Type B pancreatic cell (in vitro differentiated cells): ENCODE measurements at regions not wholly inside any gene's neighbourhood (a gene's known extent, or its start where the extent isn't known, plus 50 kb on each side); places are given as distances from the start of the nearest gene placed in this dataset.

Experiments used
- DNase-seq: peaks from one replicate; pipeline ENCODE4 v3.0.0; 2021; ENCODE audit warnings: mixed read lengths; ENCODE audit not compliant: unreplicated experiment; ENCODE audit errors: extremely low spot score
- H3K27ac Mint-ChIP-seq: 2 replicates; pipeline ENCODE4 v1.8.0; 2021; ENCODE audit warnings: mild to moderate bottlenecking, mixed read lengths
- H3K27me3 Mint-ChIP-seq: 2 replicates; pipeline ENCODE4 v1.8.0; 2021; ENCODE audit warnings: mixed read lengths
- H3K36me3 Mint-ChIP-seq: 2 replicates; pipeline ENCODE4 v1.8.0; 2021; ENCODE audit warnings: mixed read lengths
- H3K4me1 Mint-ChIP-seq: one replicate; pipeline ENCODE4 v1.8.0; 2021; ENCODE audit warnings: mixed read lengths; ENCODE audit not compliant: unreplicated experiment
- H3K4me3 Mint-ChIP-seq: 2 replicates; pipeline ENCODE4 v1.8.0; 2021; ENCODE audit warnings: mild to moderate bottlenecking, mixed read lengths
- H3K9me3 Mint-ChIP-seq: 2 replicates; pipeline ENCODE4 v1.8.0; 2021; ENCODE audit warnings: mixed read lengths
- CTCF ChIP-seq: fragments of 200-600 bp; sonication (generic); conservative IDR thresholded peaks from 2 replicates; pipeline ENCODE4 v1.5.0; 2021; ENCODE audit warnings: antibody characterized with exemption, mild to moderate bottlenecking

DNA sequence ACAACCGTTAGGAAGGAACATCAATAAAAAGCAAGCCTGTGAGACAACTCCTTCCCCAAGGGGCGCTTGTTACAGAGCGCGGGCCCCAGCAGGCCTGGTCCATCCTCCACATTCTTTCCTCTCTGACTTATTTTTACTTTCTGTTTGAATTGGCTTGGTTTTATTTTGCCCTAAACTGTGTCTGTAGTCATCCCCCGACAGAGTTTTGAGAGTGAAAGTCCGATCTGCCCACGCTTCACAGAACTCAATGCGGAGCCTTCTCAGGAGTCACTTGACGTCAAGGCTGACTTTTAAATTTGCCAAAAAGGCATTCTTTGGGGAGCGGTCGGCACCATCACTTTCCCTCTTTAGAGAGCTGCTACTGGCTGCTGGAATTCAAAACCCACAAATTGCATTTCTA, 150.1 kb upstream of the KLF6 start:
- Mint-ChIP-seq H3K27me3 (no peaks in the 10 kb centered on the region), H3K4me1 (peaks cover 9% of the 10 kb centered on the region), H3K9me3 (no peaks in the 10 kb centered on the region), H3K36me3 (no peaks in the 10 kb centered on the region), H3K27ac (no peak overlapping the region), H3K4me3 (peak overlapping the region; percentile 8)
- no peak for DNase-seq
- no peak for TF ChIP-seq CTCF

GRCh38 chr10:3933733-3934132, 148.7 kb upstream of the KLF6 start:
- H3K4me1 Mint-ChIP-seq = peaks cover 9% of the 10 kb centered on the region
- no peak overlapping the region for H3K27ac Mint-ChIP-seq
- no peak for DNase-seq
- H3K36me3 Mint-ChIP-seq = no peaks in the 10 kb centered on the region
- no peaks in the 10 kb centered on the region for H3K27me3 Mint-ChIP-seq
- no peaks in the 10 kb centered on the region for H3K9me3 Mint-ChIP-seq
- TF ChIP-seq CTCF = no peak
- no peak overlapping the region for H3K4me3 Mint-ChIP-seq

DNA sequence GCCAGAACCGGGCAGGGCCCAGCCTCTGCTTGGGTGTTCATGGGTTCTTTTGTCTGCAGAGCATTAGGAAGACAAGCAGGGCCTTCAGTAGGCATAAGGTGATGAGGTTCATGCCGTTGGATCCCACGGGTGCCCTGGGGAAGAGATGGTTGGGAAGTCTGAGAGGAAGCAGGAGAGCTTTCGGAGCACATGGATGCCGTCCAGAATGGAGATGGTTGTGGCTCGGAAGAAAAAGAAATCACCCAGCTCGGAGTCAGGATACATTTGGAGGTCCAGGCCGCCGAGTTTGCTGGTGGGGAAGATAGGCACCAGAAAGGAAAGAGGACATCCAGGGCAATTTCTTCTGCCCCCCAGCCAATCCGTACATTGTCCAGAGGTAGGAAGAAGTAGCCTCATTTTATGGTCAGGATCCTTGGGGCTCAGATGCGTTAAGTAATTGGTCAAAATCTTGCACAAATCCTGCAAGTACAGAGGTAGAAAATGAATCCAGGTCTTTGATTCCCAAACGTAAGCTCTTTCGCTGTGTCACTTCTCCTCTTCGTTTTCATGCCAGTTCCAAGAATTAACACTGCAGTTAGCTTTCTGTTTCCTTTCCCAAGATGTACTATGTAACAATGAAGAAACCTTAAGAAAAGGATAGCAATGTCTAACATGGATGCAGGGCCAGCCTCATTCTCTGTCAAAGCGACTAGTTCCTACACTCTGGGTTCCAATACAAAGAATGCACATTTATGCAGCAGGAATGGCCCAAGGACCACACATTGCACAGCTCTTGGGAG, 147.8 kb upstream of the KLF6 start:
- H3K27me3 Mint-ChIP-seq = no peaks in the 10 kb centered on the region
- H3K4me1 Mint-ChIP-seq = peaks cover 12% of the 10 kb centered on the region
- no peaks in the 10 kb centered on the region for H3K36me3 Mint-ChIP-seq
- H3K9me3 Mint-ChIP-seq = no peaks in the 10 kb centered on the region
- H3K27ac Mint-ChIP-seq = no peak overlapping the region
- DNase-seq = no peak
- no peak overlapping the region for H3K4me3 Mint-ChIP-seq
- TF ChIP-seq CTCF = no peak

DNA sequence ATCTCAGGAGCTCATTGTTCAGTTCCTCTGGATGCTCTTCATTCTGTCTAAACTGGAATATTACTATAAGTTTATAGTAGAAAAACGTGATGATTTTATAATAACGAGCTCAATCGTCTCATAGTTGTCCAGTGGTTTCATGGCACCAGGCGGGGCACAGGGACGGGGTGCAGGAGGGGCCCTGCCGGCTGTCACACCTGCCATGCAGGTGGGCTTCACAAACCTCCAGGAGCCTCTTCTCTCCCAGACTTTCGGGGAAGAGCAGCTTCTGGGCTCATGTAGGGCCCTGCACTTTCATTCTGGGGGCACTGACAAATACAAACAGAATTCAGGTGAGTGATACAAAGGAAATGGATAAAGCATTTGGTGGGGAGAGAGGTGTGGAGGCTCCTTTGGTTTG, 146.9 kb upstream of the KLF6 start:
- no peak for DNase-seq
- H3K36me3 Mint-ChIP-seq = no peaks in the 10 kb centered on the region
- TF ChIP-seq CTCF = no peak
- peaks cover 12% of the 10 kb centered on the region for H3K4me1 Mint-ChIP-seq
- H3K9me3 Mint-ChIP-seq = no peaks in the 10 kb centered on the region
- no peak overlapping the region for H3K4me3 Mint-ChIP-seq
- no peaks in the 10 kb centered on the region for H3K27me3 Mint-ChIP-seq
- no peak overlapping the region for H3K27ac Mint-ChIP-seq

DNA sequence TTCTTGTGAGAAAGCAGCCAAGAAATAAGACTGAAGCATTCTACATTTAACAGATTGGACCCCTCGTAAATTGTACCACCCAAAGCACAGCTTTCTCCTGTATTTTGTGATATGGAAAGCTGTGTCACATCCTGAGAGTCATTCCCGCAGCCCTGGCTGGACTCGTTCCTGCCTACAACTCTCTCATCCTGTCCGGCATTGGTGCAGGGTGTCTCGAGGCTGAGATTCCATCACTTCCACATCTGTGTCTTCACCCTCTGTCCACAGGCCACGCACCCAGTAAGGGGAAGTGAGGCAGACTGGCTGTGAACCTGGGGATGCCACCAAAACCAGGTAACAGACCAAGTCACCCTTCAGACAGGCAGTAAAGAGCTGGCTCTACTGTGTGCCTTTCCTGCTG, 146.2 kb upstream of the KLF6 start:
- no peak for DNase-seq
- Mint-ChIP-seq H3K9me3 (no peaks in the 10 kb centered on the region), H3K27ac (no peak overlapping the region), H3K36me3 (no peaks in the 10 kb centered on the region), H3K27me3 (no peaks in the 10 kb centered on the region), H3K4me1 (peaks cover 12% of the 10 kb centered on the region), H3K4me3 (no peak overlapping the region)
- TF ChIP-seq CTCF = no peak

- Mint-ChIP-seq H3K4me3 (no peak overlapping the region), H3K27me3 (no peaks in the 10 kb centered on the region), H3K36me3 (no peaks in the 10 kb centered on the region), H3K9me3 (peaks cover 5% of the 10 kb centered on the region), H3K27ac (no peak overlapping the region), H3K4me1 (peaks cover 8% of the 10 kb centered on the region)
- DNase-seq = no peak
- no peak for TF ChIP-seq CTCF
These were observed 143.6 kb upstream of the KLF6 start for GRCh38 chr10:3928569-3928968.
